ENCODE measurements at regions not wholly inside any gene's neighbourhood (a gene's known extent, or its start where the extent isn't known, plus 50 kb on each side); places are given as distances from the start of the nearest gene placed in this dataset.

DNA sequence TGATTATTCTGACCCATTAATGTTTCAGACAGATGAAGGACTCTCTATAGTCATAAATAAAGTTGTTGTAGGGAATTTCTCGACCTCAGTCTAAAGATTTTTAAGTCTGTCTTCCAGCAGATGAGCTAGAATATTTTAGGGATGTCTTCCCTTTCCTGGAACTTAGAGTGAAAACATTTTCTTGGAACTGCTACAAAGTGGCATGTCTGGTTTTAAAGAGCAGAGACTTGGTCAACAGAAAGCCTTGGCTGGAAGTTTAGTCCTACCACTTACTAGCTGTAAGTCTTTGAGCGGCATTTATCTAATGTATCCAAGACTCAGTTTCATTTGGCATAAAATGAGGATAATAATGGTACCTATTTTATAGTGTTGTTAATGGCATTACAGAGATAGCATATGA lies 120.0 kb upstream of the TGFBR2 start:
- no peak for FAIRE-seq
- no peak for DNase-seq (ENCODE audit: low spot score)

DNA sequence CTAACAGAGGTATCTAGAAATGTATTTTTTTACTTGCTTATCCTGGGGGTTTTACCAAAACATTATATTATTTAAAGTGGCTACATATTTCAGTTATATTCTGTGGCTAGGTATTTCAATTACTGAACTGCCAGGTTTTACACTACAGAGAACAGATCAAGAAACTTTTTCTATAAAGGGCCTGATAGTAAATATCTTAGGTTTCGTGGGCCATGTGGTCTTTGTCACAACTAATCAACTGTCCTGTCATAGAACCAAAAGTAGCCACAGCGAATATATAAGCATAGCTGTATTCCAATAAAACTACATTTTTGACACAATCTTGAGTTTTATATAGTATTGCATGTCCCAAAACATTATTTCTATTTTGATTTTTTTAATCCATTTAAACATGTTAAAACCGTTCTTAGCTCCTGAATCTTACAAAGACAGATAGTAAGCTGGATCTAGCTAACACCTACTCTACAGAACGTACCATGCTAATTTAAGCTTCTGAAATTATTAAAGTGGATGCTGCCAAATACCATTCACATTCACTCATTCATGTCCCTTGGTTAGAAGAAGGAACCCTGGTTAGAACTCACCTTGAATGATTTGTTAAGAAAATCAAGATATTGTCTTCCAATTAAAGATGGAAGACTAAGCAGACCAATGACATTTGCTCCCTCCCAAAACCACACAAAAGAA lies 118.2 kb upstream of the TGFBR2 start:
- DNase-seq (ENCODE audit: low spot score) = no peak
- FAIRE-seq = no peak

- peak; percentile 91 for FAIRE-seq
- DNase-seq (ENCODE audit: low spot score) = no peak
These were observed 113.8 kb upstream of the TGFBR2 start for GRCh38 chr3:30492322-30493192.

- FAIRE-seq = no peak
- DNase-seq (ENCODE audit: low spot score) = no peak
These were observed 112.5 kb upstream of the TGFBR2 start for GRCh38 chr3:30493911-30494311.

DNA sequence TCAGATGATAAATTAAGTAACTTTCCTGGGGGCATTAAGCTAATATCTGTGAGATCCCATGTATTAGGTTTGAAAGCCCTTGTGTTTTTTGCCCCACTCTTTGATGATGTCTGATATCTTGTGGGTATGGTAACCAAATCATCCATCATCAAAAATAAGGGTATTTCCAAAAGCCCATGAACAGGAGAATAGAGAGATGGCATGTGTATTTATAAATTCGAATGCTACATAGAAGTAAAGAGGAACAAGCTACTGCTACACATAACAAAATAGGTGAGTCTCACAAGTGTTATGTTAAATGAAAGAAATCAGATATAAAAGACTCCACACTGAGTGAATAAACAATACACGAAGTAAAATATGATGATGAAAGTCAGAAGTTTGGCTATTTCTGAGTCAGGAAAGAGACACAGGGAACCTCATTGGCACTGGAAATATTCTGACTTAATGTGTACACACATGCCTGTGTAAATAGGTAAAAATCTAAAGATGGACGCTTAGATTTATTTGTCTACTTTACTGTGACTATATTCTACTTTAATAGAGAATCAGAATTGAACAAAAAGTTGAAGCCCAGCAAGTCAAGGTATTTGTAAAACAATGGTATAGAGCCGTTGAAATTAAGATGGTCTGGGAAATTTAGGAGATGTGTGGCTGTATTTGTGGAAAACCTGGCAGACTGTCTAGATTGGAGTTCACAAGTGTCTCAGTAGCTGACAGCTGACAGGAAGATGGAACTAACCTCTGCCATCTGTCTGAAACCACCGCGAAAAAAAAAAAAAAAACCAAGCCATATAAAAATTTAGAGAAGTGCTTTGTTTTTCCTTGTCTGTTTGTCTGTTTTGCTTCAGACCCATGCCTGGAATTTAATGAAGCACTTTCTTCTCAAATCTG lies 111.0 kb upstream of the TGFBR2 start:
- no peak for DNase-seq (ENCODE audit: low spot score)
- FAIRE-seq = no peak

GRCh38 chr3:30496066-30496966 lies 110.1 kb upstream of the TGFBR2 start:
- FAIRE-seq (no peak), DNase-seq (ENCODE audit: low spot score) (peak; percentile 56)

DNA sequence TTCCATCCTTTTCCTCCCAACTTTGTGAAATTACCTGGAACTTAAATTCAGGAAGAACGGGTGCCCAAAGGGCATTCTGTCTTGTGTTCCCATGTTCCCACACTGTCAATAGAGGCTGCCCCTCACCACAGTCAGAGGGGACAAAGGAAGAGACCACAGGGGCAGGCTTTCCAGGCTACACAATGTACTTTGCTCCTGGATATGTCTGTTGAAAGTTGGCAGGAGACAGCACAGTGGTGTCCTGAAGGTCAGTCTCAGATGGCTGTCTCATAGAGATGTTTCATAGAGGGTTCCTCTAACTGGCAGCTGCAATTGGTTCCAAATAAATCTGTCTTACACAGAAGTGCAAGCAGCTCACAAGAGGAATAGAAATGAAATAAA lies 107.8 kb upstream of the TGFBR2 start:
- no peak for DNase-seq (ENCODE audit: low spot score)
- no peak for FAIRE-seq

GRCh38 chr3:30500666-30501399 lies 105.6 kb upstream of the TGFBR2 start:
- FAIRE-seq = no peak
- no peak for DNase-seq (ENCODE audit: low spot score)

GRCh38 chr3:30501526-30501925 lies 104.9 kb upstream of the TGFBR2 start:
- no peak for FAIRE-seq
- DNase-seq (ENCODE audit: low spot score) = no peak

DNA sequence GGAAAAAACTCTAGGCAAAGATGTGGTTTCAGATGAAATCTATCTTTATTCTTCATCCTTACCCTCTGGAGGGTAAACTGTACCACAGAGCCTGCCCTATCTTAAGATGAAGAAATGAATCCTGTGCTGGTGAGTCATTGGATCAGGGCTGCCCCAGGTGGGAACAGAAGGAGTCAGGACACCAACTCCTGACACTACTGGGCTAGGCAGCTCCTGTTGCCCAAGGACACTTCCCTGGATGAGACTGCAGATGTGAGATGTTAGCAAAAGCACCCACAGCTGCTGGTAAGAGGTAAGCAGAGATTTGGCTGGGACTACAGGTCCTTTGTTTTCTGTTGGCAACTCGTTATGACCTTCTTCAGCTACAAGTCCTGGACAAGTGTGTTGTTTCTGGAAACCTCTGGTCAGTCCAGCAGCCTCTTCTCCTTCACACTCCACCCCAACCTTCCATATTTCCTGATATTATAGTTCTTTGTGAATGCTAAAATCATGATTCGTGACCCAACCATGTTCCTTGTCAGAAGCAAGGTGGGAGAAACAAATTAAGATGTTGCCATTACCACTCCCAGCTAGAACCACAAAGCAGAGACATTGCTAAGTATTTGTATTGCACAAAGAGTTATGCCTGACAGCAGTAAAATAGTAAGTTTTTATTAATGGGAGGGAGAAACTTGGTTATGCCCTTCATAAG lies 104.2 kb upstream of the TGFBR2 start:
- no peak for FAIRE-seq
- DNase-seq (ENCODE audit: low spot score) = no peak

DNA sequence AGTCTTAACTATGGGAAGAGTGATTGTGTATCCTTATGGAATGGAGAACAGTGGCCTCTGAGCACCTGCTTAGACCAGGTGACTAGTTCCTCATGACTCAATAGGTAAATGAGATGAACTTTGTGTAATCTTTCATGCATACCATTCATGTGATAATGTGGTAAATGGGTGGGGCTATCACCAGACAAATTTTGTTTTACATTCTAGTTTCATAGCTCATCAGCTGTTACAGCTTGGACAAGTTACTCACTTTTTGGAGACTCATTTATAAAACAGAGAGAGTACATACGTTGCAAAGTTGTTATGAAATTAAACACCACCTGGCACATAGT lies 103.7 kb upstream of the TGFBR2 start:
- DNase-seq (ENCODE audit: low spot score) (no peak), FAIRE-seq (no peak)

DNA sequence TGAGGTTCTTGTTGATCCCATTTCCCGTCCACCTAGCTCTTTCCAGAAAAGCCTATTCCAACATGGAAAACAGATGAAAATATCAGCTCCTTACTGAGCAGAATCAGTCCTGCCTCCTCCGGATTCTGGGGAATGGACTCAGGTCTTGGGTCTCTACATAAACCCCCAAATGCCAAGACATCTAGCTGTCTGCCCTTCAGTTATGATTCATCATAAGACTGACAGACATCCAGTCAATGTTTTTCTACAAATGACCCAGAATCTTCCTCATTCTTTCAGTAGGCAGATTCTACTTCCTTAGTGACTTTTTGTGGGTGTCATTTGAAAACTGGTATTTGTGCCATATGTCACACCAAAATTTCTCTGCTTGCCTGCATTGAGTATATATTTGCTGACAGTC lies 103.0 kb upstream of the TGFBR2 start:
- DNase-seq (ENCODE audit: low spot score) = no peak
- FAIRE-seq = no peak

GRCh38 chr3:30504939-30505338 lies 101.5 kb upstream of the TGFBR2 start:
- FAIRE-seq = no peak
- DNase-seq (ENCODE audit: low spot score) = no peak

DNA sequence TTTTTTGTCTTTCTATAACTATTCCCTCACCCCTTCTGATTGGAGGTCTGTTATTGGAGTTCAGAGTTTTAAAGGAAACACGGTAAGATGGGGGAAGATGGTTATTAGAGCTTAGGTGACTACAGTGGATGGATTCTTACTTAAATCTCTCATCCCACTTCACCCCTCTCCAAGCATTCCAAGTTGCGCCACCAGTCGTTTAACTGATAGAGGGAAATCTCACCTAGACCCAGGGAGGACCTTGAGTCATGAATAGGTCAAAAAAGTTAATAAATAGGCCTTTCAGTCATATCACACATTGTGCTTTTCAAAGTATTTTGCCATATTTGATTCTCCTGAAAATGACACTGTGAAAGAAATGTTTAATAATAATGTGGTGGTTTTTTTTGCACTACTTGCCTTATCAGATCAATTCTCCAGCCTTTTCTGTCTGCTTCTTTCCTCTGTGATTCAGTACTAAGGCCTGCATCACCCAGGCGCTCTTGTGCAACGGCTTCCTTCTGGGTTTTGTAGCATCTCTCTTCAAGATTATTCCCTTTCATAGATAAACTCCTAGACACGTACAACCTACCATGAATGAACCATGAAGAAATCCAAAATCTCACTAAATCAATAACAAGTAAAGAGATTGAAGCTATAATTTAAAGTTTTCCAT lies 100.4 kb upstream of the TGFBR2 start:
- FAIRE-seq (no peak), DNase-seq (ENCODE audit: low spot score) (no peak)

GRCh38 chr3:30508339-30508738 lies 98.1 kb upstream of the TGFBR2 start:
- FAIRE-seq (no peak), DNase-seq (ENCODE audit: low spot score) (no peak)

GRCh38 chr3:30510596-30510995 lies 95.8 kb upstream of the TGFBR2 start:
- FAIRE-seq (no peak), DNase-seq (ENCODE audit: low spot score) (no peak)

DNA sequence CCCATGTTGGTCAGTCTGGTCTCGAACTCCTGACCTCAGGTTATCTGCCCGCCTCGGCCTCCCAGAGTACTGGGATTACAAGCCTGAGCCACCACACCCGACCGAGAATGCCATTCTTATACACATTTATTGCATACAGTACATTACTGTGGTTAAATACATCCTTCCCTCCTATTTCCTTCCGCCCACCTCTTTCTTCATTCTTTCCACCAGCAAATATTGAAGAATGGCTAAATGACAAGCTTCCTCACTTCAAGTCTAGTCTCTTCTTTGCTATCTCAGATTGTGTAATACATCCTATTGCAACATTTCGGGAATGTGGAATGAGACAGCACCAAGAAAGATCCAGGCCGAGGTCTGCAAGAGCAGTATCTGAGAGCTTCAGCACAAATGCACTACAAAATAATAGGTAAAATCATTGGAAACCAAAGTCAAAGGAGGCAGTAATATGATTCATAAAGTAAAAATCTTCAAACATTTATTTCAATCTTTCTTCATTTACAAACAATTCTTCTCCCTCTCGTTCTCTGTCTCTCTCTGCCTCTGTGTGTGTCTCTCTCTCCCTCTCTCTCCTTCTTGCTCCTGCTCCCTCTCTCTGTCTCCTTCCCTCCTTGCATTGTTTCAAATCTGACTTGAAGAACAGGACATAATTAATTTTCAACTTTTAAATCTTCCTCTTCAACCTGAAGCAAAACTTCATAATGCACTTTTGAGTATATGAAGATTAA lies 94.7 kb upstream of the TGFBR2 start:
- no peak for FAIRE-seq
- peak; percentile 60 for DNase-seq (ENCODE audit: low spot score)

- DNase-seq (ENCODE audit: low spot score) (no peak), FAIRE-seq (no peak)
These were observed 93.8 kb upstream of the TGFBR2 start for GRCh38 chr3:30512576-30512975.
